Calu3 (cell line): ENCODE measurements at regions not wholly inside any gene's neighbourhood (a gene's known extent, or its start where the extent isn't known, plus 50 kb on each side); places are given as distances from the start of the nearest gene placed in this dataset.

Source experiments
- BruUV-seq: library from RNA; stranded (reverse); fragments of 400-500 nt; replicated peaks from 2 replicates; lab custom pipeline; 2021; lab: Mats Ljungman, UMichigan
- CTCF ChIA-PET: fragments of 300-600 bp; sonication (Branson Sonifier 250); formaldehyde crosslinking; loops from one replicate; lab custom pipeline; 2022; ENCODE audit warnings: antibody characterized with exemption; lab: Charles Lee
- DNase-seq: peaks from one replicate; pipeline ENCODE4 v3.0.0; 2022
- H3K27ac Mint-ChIP-seq: one replicate; pipeline ENCODE4 v1.8.0; 2022; ENCODE audit warnings: mixed read lengths; ENCODE audit not compliant: unreplicated experiment
- H3K27me3 Mint-ChIP-seq: one replicate; pipeline ENCODE4 v1.8.0; 2022; ENCODE audit warnings: mixed read lengths; ENCODE audit not compliant: unreplicated experiment
- H3K36me3 Mint-ChIP-seq: one replicate; pipeline ENCODE4 v1.8.0; 2022; ENCODE audit warnings: mild to moderate bottlenecking, moderate library complexity, mixed read lengths; ENCODE audit not compliant: insufficient read depth, unreplicated experiment
- H3K4me1 Mint-ChIP-seq: one replicate; pipeline ENCODE4 v1.8.0; 2022; ENCODE audit warnings: mild to moderate bottlenecking, low read depth, mixed read lengths; ENCODE audit not compliant: unreplicated experiment
- H3K4me3 Mint-ChIP-seq: one replicate; pipeline ENCODE4 v1.8.0; 2022; ENCODE audit warnings: mild to moderate bottlenecking, low read depth, moderate library complexity, mixed read lengths; ENCODE audit not compliant: unreplicated experiment
- H3K9me3 Mint-ChIP-seq: one replicate; pipeline ENCODE4 v1.8.0; 2022; ENCODE audit warnings: low read depth, mixed read lengths; ENCODE audit not compliant: unreplicated experiment
- CTCF ChIP-seq: fragments of 200-600 bp; IDR thresholded peaks from one replicate; pipeline ENCODE4 v1.8.0; 2022; ENCODE audit warnings: antibody characterized with exemption; ENCODE audit not compliant: unreplicated experiment
- intact Hi-C: fragments of 100-400 bp; cut with micrococcal nuclease; formaldehyde crosslinking; loops from one replicate; pipeline ENCODE4 v1.10.0; 2022; ENCODE audit not compliant: unreplicated experiment

DNA sequence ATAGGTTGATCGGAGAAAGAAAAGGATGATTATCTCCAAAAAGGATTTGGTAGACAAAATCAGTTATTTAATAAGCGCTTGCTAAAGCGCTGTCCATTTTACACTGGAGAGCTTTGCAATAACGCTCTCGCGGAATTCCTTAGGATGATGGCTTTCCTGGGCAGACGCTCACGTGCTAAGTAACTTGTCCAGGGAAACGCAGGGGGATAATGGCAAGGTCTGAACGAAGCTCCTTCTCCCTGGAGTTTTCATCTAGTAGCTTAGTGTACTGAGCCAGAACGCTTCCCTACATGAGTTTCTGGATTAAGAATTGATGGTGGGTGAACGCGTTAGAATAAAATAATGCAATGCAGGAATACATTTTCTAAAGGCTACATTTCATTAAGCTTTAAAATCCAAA, 739.5 kb upstream of the SALL3 start:
- CTCF ChIA-PET: no interaction called here

DNA sequence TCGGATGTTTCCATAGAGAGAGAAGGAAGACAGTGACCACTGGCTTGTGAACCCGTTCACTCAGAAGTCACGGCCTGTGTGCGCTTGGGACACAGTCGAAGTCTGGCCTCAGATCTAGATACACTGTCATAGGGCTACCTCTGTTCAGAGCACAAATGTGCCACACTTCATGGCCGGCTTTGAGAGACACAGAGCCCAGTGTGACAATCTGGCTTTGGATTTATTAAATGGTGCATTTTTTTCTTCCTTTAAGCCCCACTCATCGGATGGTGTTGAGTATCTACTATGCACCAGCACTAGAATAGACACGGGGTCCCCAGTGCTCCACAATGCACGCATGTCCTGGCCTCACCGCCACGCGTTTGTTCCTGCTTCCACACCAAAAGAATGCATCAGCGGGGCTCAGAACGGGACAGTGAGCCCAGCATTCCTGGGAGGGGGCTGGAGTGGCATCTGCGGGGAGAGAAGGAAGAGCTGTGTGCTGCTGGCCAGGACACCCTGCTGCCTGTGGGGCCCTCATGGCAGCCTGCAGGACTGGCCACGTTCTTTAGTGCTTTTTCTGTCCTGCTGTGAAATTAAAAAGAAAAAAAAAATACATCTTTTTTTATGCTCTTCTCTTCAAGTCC, 738.9 kb upstream of the SALL3 start:
- H3K4me1 Mint-ChIP-seq: no peaks in the 10 kb centered on the region
- H3K27me3 Mint-ChIP-seq: no peaks in the 10 kb centered on the region
- H3K36me3 Mint-ChIP-seq: peaks cover 7% of the 10 kb centered on the region
- H3K4me3 Mint-ChIP-seq: no peak overlapping the region
- TF ChIP-seq CTCF: no peak
- no TSS peak for BruUV-seq
- no peak overlapping the region for H3K27ac Mint-ChIP-seq
- intact Hi-C loops: loop anchor here (5.0 to 10.0 kb wide), 2 partner anchors 148 to 656 kb away; no protein-coding TSS in a partner anchor
- CTCF ChIA-PET: no interaction called here
- H3K9me3 Mint-ChIP-seq: peaks cover 36% of the 10 kb centered on the region
- DNase-seq: no peak

More for the DNA sequence above, 739.5 kb upstream of the SALL3 start:
- TF ChIP-seq CTCF: no peak
- no peak overlapping the region for H3K27ac Mint-ChIP-seq
- intact Hi-C loops: loop anchor here (5.0 to 10.0 kb wide), 2 partner anchors 148 to 655 kb away; no protein-coding TSS in a partner anchor
- peaks cover 35% of the 10 kb centered on the region for H3K9me3 Mint-ChIP-seq
- no peaks in the 10 kb centered on the region for H3K4me1 Mint-ChIP-seq
- H3K36me3 Mint-ChIP-seq: peaks cover 7% of the 10 kb centered on the region
- DNase-seq: no peak
- no peaks in the 10 kb centered on the region for H3K27me3 Mint-ChIP-seq
- BruUV-seq: no TSS peak
- H3K4me3 Mint-ChIP-seq: no peak overlapping the region

GRCh38 chr18:78241535-78242253, 737.9 kb upstream of the SALL3 start:
- peaks cover 7% of the 10 kb centered on the region for H3K36me3 Mint-ChIP-seq
- no peak overlapping the region for H3K4me3 Mint-ChIP-seq
- BruUV-seq: no TSS peak
- no peak for TF ChIP-seq CTCF
- DNase-seq: no peak
- H3K27me3 Mint-ChIP-seq: no peaks in the 10 kb centered on the region
- intact Hi-C loops: loop anchor here (5.0 to 10.0 kb wide), 2 partner anchors 149 to 657 kb away; no protein-coding TSS in a partner anchor
- H3K4me1 Mint-ChIP-seq: no peaks in the 10 kb centered on the region
- no peak overlapping the region for H3K27ac Mint-ChIP-seq
- CTCF ChIA-PET: no interaction called here
- peaks cover 45% of the 10 kb centered on the region for H3K9me3 Mint-ChIP-seq

GRCh38 chr18:78242254-78242643, 737.4 kb upstream of the SALL3 start:
- TF ChIP-seq CTCF: no peak
- no peak overlapping the region for H3K27ac Mint-ChIP-seq

More at GRCh38 chr18:78242254-78242643, 737.4 kb upstream of the SALL3 start:
- H3K36me3 Mint-ChIP-seq: peaks cover 7% of the 10 kb centered on the region
- intact Hi-C loops: loop anchor here (5.0 to 10.0 kb wide), 2 partner anchors 150 to 657 kb away; no protein-coding TSS in a partner anchor
- H3K4me3 Mint-ChIP-seq: no peak overlapping the region
- no peaks in the 10 kb centered on the region for H3K4me1 Mint-ChIP-seq
- no peaks in the 10 kb centered on the region for H3K27me3 Mint-ChIP-seq
- H3K9me3 Mint-ChIP-seq: peaks cover 47% of the 10 kb centered on the region
- no peak for DNase-seq
- no TSS peak for BruUV-seq
- CTCF ChIA-PET: no interaction called here
